Chondrocyte (in vitro differentiated cells): ENCODE measurements at regions not wholly inside any gene's neighbourhood (a gene's known extent, or its start where the extent isn't known, plus 50 kb on each side); places are given as distances from the start of the nearest gene placed in this dataset.

Source experiments
- DNase-seq: peaks from one replicate; pipeline ENCODE4 v3.0.0; 2021; ENCODE audit warnings: mixed read lengths, low spot score
- H3K27ac Mint-ChIP-seq: one replicate; pipeline ENCODE4 v1.8.0; 2021; ENCODE audit warnings: mild to moderate bottlenecking, moderate library complexity, mixed read lengths; ENCODE audit not compliant: unreplicated experiment
- H3K27me3 Mint-ChIP-seq: 2 replicates; pipeline ENCODE4 v1.8.0; 2021; ENCODE audit warnings: low read depth, mixed read lengths
- H3K36me3 Mint-ChIP-seq: 2 replicates; pipeline ENCODE4 v1.8.0; 2021; ENCODE audit warnings: low read depth, mixed read lengths
- H3K4me1 Mint-ChIP-seq: 2 replicates; pipeline ENCODE4 v1.8.0; 2021; ENCODE audit warnings: low read depth, mild to moderate bottlenecking, mixed read lengths
- H3K4me3 Mint-ChIP-seq: one replicate; pipeline ENCODE4 v1.8.0; 2021; ENCODE audit warnings: mild to moderate bottlenecking, moderate library complexity, mixed read lengths; ENCODE audit not compliant: unreplicated experiment
- H3K9me3 Mint-ChIP-seq: 2 replicates; pipeline ENCODE4 v1.8.0; 2021; ENCODE audit warnings: low read depth, mixed read lengths
- CTCF ChIP-seq: fragments of 200-600 bp; sonication (generic); IDR thresholded peaks from 2 replicates; pipeline ENCODE4 v1.5.0; 2021; ENCODE audit warnings: antibody characterized with exemption, mild to moderate bottlenecking, moderate library complexity

GRCh38 chr13:36526897-36527296 lies 94.6 kb downstream of the CCNA1 start:
- Mint-ChIP-seq H3K9me3 (peaks cover 10% of the 10 kb centered on the region), H3K4me3 (no peak overlapping the region), H3K4me1 (no peaks in the 10 kb centered on the region), H3K36me3 (no peaks in the 10 kb centered on the region), H3K27ac (no peak overlapping the region), H3K27me3 (peaks cover 8% of the 10 kb centered on the region)
- no peak for DNase-seq
- no peak for TF ChIP-seq CTCF

GRCh38 chr13:36528105-36528504 lies 95.8 kb downstream of the CCNA1 start:
- Mint-ChIP-seq H3K36me3 (no peaks in the 10 kb centered on the region), H3K27me3 (peaks cover 8% of the 10 kb centered on the region), H3K4me3 (no peak overlapping the region), H3K9me3 (peaks cover 7% of the 10 kb centered on the region), H3K27ac (no peak overlapping the region), H3K4me1 (no peaks in the 10 kb centered on the region)
- no peak for DNase-seq
- TF ChIP-seq CTCF = no peak

- H3K4me1 Mint-ChIP-seq = no peaks in the 10 kb centered on the region
- no peak overlapping the region for H3K4me3 Mint-ChIP-seq
- no peak overlapping the region for H3K27ac Mint-ChIP-seq
- H3K36me3 Mint-ChIP-seq = no peaks in the 10 kb centered on the region
- peaks cover 7% of the 10 kb centered on the region for H3K27me3 Mint-ChIP-seq
- no peak for DNase-seq
- no peak for TF ChIP-seq CTCF
- H3K9me3 Mint-ChIP-seq = peaks cover 7% of the 10 kb centered on the region
Observed at GRCh38 chr13:36530050-36530789, 97.9 kb downstream of the CCNA1 start.

- no peak overlapping the region for H3K27ac Mint-ChIP-seq
- TF ChIP-seq CTCF = no peak
- no peak for DNase-seq
- peaks cover 7% of the 10 kb centered on the region for H3K27me3 Mint-ChIP-seq
- no peak overlapping the region for H3K4me3 Mint-ChIP-seq
- peaks cover 6% of the 10 kb centered on the region for H3K9me3 Mint-ChIP-seq
- H3K4me1 Mint-ChIP-seq = no peaks in the 10 kb centered on the region
- H3K36me3 Mint-ChIP-seq = no peaks in the 10 kb centered on the region
Observed at GRCh38 chr13:36530861-36531590, 98.7 kb downstream of the CCNA1 start.

- DNase-seq = no peak
- no peak for TF ChIP-seq CTCF
- no peaks in the 10 kb centered on the region for H3K9me3 Mint-ChIP-seq
Observed at GRCh38 chr13:36531746-36532486, 99.6 kb downstream of the CCNA1 start.

More at GRCh38 chr13:36531746-36532486, 99.6 kb downstream of the CCNA1 start:
- no peaks in the 10 kb centered on the region for H3K4me1 Mint-ChIP-seq
- H3K27me3 Mint-ChIP-seq = peaks cover 7% of the 10 kb centered on the region
- no peaks in the 10 kb centered on the region for H3K36me3 Mint-ChIP-seq
- H3K27ac Mint-ChIP-seq = no peak overlapping the region
- H3K4me3 Mint-ChIP-seq = no peak overlapping the region
